ENCODE measurements at regions not wholly inside any gene's neighbourhood (a gene's known extent, or its start where the extent isn't known, plus 50 kb on each side); places are given as distances from the start of the nearest gene placed in this dataset.

DNA sequence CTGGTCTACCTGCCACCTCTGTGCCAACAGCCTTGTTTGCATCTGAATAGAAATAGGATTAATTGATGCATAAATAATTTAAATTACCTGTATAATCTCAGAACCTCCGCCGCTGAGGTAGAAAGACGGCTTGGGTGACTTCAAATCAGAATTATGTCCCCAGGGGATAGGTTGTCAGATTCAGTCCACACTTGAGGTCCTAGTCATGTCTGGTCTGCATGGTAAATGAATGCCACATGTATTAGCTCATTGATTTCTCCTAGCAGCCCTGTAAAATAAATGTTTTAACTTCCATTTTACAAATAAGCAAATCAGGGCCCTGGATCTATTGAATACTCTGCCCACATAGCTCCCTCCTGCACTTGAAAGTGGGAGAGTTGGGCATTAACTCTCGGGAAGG lies 368.0 kb upstream of the WWC1 start:
- TF ChIP-seq CTCF (IDR thresholded peaks at IDR 0.05; ENCODE audit: low read depth, low read length, missing input control), result no peak
- TF ChIP-seq YY1 (IDR thresholded peaks at IDR 0.05), result no peak
- TF ChIP-seq JUND (IDR thresholded peaks at IDR 0.05), result no peak
- no peak for TF ChIP-seq MAX (IDR thresholded peaks at IDR 0.05)
- TF ChIP-seq GABPA (IDR thresholded peaks at IDR 0.05 in 1 of 2, conservative IDR thresholded peaks at IDR 0.05 in 1 of 2), result no peak
- TF ChIP-seq TAF1 (conservative IDR thresholded peaks at IDR 0.05), result no peak
- no peak for TF ChIP-seq SP1 (IDR thresholded peaks at IDR 0.05)

All from liver (tissue), 3 donors.